Lung microvascular endothelial cell (primary cell): ENCODE measurements at regions not wholly inside any gene's neighbourhood (a gene's known extent, or its start where the extent isn't known, plus 50 kb on each side); places are given as distances from the start of the nearest gene placed in this dataset.

ENCODE experiments used
- DNase-seq, 2 donors: peaks; one replicate each; pipeline versions ENCODE4 v3.0.0 to v3.0.0-alpha.2; 2010; ENCODE audit warnings: low read depth in 2 of 2

DNA sequence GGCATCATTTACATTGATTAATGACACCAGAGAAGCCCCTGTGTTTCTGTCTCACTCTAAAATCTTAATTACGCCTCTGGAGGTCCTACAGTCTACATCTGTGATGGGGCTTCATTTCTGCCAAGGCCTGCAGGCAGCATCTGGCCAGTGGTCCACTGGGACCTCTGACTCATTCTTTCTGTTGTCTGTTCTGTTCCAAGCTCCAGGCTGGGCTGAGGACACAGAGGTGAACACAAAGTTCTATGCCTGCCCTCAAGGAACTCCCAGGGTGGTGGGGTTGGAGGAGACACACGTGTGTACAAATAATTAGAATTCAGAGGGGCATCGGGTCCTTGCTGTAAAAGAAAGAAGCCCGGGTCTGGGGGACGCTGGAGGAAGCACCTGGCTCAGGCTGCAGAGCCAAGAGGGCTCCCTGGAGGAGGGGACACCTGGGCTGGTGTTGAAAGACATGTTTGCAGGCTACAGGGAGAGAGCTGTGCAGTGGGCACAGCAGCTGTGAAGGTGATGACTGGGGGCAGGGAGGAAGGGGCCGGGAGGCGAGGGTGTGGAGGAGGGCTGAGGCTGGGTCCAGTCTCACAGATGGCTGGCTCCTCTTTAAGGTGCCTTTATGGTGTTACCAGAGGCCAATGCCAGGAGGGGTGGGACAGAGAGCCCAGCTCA is 103.3 kb upstream of the PRR23E start:
- DNase-seq: no peak

DNA sequence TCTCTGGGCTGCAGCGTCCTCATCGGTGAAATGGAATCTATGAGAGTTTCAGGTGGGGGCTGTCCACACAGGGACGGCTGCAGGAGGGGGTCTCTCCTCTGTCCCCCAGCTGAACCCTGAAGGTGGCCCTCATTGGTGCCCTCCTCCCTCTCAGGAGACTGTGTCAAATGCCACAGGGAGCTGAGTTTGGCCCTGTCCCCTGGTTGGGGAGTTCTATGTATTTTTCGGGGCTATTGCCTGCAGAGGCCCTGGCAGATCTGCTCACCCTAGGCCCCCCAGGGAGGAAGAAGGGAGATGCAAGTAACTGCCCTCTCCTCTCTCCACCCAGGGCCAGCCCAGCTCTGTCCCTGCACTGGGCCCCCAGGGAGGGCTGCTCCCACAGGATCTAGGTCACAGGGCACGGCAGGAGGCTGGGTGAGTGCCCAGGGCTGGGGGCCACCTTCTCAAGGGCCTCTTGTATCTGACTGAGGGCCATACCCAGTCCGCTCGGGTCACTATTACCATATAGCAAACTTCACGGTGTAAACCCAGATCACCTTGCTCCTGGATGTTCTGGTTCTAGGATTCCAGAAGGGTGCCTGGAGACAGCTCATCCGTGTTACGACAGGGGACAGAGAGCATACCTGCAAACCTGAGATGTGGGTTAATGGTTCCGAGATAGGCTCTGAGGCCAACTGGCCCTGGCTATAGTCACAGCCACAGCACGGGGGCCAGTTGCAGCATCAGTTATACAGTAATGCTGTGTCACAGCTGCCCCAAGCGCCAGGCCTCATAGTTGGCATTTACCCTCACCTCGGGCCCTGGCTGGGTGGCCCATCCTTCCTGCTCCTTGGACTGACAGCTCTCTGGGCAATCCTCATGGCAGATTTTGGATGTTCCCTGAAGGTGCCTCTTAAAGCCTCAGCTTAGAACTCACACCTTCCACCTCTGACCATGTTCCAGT is 102.4 kb upstream of the PRR23E start:
- DNase-seq: no peak

DNA sequence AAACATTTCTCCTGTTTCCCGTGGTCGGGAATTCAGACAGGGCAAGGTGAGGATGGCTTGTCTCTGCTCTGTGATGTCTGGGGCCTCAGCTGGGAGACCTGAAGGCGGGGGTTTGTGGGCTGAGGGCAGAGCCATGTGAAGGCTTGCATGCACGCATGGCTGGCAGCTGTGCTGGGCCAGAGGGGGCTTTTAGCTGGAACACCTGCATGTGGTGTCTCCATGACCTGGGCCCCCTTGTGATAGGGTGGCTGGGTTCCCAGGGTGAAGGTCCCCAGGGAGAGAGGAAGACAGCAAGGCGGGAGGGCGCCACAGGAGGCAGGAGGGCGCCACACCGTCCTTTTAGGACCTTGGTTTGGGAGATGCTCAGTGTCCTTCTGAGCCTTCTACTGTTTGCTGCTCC is 101.6 kb upstream of the PRR23E start:
- DNase-seq: no peak

DNA sequence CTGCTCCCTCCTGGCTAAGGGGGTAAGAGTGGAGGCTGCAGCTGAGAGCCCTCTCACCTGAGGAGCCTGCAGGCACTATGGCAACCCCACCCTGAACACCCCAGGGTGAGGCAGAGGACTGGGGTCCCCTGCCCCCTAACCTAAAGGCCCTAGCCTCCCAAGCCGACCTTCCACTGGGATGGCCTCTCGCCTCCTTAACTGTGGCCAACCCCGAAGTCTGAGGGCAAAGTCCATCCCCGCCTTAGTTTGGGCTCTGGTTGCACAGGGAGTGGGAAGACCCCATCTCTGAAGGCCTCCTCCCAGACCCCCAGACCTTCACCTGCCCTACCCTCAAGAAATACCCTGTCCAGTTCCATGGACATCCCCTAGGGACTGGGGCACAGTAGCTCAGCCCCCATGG is 100.6 kb upstream of the PRR23E start:
- DNase-seq: no peak

DNA sequence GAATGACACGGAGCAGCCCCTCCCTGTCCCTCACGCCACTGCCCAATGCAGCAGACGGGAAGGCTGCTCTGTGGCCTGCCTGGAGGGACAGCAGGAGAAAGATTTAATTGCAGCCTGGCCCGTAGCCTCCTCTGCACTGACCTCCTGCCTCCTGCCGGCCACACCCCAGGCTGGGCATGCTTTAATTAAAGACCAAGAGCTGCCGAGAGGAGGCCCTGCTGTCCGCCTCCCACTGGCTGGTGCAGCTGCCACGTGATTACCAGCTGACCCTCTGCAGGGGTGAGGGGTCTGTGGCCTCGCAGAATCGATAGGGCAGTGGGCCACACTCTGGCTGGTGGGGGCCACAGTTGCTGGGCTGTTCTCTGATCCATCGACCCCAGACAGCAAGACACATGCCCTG is 100.2 kb upstream of the PRR23E start:
- DNase-seq: no peak

DNA sequence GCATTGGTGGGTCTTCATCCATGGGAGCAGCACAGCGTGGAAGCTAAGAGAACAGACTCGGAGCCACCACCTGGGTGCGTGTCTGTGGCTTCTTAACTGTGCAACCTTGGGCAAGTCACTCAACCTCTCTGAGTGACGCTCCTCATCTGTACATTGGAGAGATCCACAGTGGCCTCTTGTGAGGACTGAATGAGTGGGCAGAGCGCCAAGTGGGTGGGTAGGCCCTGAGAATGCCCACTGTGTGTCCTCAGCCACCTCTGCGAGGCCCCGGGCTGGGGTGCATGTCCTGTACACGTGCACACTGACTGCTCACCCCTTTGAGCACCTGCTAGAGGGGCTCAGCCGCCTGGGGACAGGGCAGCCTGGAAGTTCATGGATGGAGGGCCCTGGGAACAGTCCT is 99.6 kb upstream of the PRR23E start:
- no peak for DNase-seq

DNA sequence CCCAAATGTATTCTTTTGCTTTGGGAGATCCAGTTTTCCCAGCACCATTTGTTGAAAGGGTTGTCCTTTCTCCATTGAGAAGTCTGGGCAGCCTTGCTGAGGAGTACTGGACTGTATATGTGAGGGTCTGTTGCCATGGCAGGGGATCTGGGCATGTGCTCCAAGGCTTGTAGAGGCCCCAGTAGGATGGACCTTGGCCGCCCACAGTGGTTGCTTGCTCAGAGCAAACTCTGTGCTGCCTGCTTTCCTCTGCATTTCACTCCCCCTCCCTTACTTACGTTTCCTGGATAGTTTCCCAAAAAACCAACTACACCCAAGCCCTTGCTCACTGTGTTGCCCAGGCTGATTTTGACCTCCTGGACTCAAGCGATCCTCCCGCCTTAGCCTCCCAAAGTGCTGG is 97.2 kb upstream of the PRR23E start:
- no peak for DNase-seq

DNA sequence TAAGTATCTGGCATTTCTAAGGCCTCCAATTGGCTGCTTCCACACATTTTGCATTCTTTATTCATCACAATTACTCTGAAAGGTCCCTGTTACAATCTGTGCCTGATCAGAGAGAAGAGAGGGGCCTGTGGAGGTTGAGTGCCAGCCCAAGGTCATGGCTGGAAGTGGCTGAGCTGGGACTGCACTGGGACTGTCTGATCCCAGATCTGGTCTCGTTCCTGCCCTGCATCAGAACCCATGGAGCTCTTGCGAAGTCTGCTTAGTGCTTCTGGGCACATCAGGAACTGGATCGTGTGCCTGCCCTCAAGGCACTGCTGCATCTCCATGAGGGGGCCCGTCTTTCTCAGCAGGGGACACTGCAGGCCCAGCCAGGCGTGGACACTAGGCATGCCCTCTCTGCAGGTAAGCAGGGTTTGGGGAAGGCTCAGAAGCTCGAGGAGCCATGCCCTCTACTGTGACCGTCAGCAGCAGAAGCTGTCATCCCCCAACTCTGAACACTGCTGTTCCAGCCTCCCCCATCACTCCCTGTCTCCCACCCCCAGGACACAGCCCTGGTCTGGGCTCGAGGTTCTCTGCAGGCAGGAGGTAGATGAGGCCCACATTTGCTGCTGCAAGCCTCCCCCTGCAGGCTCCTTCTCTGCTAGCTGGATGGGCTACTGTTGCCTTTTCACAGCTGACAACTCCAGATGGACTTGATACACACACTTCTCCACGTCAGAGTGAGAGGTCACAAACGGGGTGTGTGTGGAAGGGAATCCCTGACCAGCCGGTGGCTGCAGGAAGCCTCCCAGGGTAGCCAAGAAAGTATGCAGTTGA is 96.5 kb upstream of the PRR23E start:
- no peak for DNase-seq

DNA sequence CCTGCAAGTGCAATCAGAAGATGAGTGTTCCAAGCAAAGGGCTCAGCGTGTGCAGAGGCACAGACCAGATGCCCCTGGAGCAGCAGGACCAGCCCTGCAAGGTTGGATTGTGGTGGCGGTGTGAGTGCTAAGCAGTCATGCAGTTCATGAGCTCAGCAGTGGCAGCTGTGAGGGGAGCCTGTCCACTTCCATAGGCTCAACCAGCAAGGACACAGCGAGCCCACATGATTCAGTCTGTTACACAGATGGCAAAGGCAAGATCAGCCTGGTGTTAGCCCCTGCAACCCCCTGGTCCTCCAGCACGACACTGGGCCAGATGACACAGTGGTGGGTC is 95.9 kb upstream of the PRR23E start:
- DNase-seq: no peak

DNA sequence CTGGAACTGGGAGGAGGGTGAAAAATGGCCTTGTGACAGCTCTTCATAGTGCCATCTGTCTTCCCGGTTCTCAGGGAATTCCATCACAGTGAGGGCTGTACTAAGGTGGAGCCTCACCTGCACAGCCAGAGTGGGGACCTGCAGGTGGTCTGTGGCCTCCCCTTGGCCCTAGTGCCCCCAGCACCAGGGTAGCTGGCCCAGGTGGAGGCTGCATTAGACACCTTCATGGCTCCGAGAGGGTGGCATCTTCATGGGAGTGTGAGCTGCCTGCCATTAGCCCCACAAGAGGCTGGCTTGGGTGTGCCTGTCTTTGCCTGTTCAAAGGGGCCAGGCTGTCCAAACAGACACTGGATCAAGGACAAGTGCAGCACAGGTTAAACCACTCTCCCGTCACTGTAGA is 95.5 kb upstream of the PRR23E start:
- DNase-seq: no peak

DNA sequence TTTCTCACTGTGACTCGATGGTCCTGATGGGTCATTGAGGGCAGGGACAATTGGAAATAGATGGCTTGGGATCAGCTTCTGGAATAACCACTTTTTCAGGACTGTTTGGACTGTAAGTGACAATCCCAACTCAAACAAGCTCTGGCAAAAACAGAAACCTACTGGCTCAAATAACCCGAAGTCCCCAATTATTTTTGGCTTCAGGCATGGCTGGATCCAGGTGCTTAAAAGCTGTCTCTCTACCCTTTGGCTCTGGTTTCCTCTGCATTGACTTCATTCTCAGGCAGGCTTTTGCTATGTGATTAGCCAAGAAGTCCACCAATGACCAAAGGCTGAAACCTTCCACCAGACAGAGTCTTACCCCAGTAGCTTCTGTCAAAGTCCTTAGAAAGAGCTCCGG is 92.9 kb upstream of the PRR23E start:
- no peak for DNase-seq

DNA sequence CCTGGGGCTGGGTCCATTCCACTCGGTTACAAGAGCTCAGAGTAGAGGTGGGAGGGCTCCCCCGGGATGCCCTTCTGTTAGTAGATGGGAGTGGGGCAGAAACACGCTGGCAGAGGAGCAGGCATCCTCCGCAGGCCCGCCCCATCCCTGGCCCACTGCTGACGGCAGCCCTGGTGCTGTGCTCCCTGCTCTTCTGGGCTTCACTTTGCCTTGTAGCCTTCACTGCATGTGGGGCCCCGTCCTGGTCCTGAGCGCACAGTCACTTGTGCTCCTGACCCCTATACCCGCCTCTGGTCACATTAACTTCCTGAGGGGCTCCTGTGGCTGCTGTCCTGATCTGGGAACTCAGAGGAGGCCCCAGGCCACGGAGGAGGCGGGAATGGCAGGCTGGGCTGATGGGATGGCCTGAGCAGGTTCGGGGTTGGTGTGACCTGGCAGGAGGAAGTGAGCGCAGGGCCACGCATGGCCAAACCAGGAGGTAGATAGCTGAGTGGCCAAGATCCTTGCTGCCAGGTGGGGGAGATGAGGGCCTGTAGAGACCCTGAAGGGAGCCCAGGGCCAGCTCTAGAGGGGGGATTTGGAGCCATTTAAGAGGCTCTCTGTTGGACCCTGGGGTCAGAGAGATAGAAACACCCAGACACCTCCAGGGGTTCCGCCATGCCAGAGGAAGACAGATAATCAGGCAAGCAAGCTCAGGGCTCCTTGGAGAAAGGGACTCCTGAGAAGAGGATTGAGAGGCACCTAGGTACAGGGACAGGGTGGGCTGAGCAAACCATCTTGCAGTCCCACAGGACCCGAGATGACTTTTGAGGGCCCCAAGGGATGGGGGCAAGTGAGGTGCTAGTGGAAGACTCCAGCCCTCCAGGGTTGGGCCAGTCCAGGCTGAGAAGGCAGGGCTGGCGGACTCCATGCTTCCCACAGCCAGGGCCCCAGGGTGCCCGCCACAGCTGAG is 92.2 kb upstream of the PRR23E start:
- DNase-seq: no peak

DNA sequence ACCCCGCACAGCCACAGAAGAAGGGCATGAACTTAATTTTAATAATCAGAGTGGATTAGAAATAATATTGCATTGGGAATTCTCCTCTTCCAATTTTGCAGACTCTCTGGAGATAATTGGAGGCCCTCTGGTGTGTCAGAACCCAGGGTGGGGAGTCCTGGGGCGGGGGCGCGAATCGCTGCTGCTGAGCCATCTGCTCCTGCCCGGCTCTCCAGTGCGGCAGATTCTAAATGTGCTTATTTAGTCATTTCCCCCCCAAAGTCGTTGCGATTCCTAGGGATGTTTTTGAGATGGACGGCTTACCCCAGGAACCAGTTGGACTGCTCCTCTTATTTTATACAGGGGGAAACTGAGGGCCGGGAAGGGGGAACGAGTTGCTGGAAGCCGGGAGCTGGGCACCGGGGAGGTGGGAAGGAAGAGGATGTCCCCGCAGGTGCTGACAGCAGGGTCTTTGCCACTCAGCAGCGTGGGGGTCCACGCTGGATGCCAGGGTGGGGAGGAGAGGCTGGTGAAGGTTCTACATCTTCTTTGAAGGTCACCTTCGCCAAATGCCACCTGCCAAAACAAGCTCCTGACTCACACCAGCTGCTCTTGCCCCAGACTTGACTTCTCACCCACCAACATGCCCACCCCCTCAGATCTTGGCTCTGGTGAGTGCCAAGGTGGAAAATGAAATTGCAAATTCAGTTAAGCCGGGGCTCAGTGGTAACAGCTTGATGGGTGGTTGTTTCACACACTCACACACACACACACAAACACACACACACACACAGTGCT is 91.3 kb upstream of the PRR23E start:
- no peak for DNase-seq

DNA sequence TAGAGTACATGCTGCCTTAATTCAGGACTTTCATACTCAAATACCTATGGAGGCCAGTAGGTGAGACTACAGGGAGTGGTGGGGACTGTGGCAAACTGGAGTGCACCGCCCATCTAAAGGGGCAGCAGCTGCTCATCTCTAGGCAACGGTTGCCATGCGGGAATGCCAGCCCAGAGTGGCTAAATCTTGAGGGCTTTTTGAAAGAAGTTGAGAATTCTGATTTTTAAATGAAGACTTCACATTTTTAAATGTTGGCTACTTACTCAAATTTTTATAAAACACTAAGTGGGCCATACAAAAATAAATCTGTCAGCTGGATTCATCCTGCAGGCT is 90.8 kb upstream of the PRR23E start:
- DNase-seq: no peak

DNA sequence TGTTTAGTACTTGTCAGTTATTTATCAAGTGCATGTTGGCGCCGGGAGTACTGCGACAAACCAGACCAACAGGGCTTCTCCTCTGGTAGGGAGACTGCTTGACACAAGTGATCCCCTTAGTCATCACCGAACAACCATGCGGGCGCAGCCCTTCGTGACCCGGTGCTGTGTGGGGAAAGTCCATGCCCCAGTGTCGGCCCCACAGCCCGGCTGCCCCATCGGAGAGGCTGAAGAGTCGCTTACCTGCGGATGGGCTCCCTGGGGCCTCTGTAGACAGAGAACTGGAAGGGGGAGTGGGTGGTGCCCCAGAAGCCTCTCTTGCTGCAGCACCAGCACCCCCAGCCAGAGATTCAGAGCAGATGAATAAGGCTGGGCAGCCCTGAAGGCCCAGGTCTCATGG is 90.3 kb upstream of the PRR23E start:
- DNase-seq: no peak

DNA sequence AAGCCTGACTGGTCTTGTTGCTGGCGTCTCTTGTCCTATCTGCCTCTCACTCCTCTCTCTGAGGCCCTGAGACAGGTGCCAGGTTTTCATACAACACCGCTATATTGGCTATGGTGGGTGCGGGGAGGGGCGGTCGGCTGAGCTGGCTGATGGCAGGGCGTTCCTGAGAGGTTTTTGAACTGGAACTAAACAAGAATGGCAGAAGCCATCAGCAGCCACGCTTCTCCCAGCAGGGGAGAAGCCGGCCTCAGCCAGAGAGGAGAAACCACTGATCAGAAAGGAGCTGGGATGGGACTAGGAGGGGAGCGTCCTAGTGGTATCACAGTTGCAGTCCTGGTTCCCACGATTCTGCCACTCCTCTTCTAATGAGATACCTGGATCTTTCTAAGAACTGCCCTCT is 89.9 kb upstream of the PRR23E start:
- DNase-seq: no peak

DNA sequence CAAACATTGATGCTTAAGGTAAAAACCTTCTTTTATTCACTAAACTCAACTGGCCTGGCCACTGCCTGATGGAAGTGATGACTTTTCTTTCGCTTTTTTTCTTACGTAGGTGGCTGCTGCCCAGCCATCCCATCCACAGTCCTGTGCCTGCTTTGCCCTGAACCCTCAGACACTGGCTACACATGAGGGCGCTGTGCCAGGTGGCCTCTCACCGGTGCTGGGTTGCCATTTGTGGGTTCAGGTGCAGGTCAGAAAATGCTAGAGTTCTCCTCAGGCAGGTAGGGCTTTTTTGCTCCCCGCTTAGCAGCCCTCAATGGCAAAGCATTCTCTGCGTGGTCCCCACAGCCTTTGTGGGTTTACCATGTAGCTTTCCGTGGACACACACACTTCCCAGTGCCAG is 88.3 kb upstream of the PRR23E start:
- DNase-seq: no peak

DNA sequence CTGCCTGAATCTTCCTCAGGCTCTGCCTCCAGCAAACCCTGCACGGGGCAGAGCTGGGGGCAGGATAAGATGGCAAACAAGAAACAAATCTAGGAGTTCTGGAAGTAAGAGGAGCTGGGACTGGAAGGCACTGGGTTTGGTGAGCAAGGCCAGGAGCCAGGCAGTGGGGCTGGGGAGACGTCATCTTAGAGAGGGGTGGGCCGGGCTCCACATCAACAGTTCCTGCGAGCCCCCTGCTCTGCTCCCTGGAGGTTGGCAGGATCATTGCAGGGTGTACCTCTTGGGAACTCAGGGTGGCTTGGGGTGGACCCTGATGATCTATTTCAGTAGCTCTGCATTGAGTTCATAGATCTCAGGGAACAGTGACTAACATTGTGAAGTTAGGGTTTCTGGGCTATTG is 87.3 kb upstream of the PRR23E start:
- no peak for DNase-seq

DNA sequence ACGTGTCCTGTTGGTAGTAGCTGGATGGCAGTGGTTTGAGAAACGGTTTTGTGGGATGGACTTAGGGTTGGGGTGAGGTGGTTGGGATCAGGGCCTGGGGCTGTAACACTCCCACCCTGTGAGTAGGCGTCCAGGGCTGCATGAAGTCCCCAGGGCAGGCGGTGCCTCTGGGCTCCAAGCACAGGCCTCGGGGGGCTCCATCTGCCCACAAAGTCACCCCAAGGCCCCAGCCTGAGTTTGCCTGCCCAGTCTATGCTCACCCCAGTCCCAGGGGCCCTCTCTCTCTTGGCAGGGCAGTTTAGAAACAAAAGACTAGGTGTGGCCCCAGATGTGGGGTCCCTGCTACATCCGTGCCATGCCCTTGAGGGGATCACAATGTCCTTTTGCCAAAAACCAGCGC is 86.9 kb upstream of the PRR23E start:
- DNase-seq: no peak

DNA sequence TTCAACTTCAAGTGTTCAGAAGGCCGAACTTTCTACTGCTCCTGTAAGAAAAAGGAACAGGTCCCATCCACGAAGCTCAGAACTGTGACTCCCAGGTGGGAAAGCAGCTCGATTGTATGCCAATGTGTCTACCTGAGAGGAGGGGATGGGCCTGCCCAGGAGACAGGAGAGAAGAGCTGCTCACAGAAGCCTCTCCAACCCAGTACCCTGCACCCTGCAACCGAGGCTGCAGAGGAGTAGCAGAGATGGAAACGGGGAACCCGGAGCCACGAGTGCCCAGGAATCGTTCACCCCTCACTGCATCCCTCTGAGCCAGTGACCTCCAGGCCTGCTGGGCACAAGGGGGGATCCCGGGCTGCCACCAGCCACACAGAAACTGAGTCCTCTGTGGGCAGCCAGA is 86.5 kb upstream of the PRR23E start:
- no peak for DNase-seq

DNA sequence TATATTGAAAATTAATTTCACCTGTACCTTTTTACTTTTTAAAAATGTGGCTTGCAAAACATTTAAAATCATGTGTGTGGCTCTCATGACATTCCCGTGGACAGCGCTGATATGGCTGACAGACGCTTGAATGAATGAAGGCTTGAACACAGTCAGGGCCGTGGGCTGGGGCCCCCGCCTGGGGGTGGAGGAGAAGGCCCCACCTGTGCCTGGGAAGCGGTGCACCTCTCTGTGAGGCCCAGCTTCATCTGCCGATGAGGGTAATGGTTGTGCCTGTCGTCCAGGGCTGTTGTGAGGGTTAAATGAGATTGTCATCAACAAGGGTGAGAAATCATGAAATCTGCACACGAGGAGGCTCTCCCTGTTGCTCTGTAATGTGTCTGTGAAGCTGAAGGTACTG is 85.9 kb upstream of the PRR23E start:
- DNase-seq: no peak
